ENCODE measurements at regions not wholly inside any gene's neighbourhood (a gene's known extent, or its start where the extent isn't known, plus 50 kb on each side); places are given as distances from the start of the nearest gene placed in this dataset.

DNA sequence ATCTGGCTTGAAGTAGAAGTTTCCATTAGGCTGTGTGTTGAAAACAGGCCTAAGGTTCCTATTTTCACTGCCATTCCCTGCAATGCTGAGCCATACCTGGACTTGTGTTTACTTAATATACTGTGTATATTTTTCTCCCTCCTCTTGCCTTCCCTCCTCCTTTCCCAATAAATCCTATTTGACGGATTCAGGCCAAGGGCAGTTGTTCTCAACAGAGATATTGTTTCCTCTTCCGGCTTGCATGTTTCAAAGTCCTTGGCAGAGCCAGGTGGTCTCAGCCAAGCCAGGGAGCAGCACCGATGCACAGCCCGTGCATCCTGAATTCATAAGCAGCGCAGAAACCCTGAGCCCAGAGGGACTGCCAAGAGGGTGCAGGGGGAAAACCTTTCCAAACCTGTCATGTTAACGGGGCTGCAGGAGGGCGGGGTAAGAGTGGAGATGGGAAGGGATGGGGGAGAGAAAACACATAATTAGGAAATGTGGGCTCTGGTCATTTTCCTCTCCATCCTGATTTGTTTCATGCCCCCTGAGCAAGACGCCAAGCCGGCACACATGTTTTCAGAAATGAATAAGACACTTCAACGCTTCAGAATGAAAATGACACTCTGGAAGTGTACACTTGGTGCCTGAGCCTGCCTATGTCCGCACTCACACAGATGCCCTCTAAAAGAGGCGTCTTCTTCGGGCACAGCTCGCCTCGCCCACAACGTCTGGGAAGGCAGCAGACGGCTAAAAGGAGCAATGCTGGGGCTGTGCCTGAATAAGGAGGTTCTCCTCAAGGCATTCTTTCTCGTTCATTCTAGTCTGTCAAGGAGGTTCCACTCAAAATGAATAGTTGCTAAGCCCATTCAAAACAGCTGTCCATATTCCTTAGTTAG, 149.3 kb upstream of the UBL3 start:
- no peak for DNase-seq (ENCODE audit: low read depth in 2 of 2)

DNA sequence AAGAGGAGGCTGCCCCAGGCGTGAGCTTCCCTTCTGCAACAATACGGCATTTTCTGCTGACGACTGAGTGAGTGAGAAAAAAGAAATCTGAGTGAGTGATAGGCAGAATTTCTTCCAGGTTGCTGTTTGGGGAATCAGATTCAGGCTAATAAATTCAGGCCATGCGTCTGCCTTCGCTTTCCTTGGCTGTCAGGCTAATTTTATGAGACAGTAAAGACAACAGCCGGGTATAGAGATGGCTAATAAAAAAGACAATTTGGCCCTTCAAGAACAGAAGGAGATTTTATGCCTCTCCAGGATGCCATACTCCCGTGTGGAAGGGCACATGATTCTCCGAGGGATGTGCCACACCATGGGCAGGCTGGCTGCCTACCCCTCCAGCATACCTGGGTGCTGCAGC, 145.9 kb upstream of the UBL3 start:
- DNase-seq (ENCODE audit: low read depth in 2 of 2) = no peak

DNA sequence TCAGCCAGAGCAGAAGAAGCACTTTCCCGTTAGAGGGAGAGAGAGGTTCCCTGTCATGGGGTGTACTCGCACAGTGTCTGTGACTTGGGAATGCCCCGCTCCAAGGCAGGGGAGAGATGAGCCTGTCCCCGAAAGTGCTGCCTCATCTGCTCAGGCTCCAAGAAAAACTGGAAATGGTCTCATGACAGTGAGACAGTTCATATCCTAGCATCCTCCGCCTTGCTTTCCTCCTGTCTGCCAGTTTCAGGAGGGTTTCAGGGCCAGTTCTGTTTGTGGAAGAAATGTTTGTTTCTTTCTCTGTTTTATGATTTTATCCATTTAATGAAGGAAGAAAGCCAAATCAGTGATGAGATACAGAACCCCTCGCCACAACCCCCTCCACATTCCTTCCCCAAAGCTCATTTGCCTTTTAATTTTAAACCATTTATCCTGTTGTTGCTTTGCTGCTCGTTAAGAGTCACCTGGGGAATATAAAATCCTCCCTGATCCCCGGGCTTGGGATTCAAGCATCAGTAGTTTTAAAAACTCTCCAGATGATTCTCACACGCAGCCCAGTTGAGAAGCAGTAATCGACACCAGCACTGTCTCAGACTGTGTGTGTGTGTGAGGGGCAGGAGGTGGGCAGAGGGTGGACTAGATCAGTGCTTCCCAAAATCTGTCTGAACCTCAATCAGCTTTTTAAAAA, 144.6 kb upstream of the UBL3 start:
- DNase-seq (ENCODE audit: low read depth in 2 of 2) = no peak

DNA sequence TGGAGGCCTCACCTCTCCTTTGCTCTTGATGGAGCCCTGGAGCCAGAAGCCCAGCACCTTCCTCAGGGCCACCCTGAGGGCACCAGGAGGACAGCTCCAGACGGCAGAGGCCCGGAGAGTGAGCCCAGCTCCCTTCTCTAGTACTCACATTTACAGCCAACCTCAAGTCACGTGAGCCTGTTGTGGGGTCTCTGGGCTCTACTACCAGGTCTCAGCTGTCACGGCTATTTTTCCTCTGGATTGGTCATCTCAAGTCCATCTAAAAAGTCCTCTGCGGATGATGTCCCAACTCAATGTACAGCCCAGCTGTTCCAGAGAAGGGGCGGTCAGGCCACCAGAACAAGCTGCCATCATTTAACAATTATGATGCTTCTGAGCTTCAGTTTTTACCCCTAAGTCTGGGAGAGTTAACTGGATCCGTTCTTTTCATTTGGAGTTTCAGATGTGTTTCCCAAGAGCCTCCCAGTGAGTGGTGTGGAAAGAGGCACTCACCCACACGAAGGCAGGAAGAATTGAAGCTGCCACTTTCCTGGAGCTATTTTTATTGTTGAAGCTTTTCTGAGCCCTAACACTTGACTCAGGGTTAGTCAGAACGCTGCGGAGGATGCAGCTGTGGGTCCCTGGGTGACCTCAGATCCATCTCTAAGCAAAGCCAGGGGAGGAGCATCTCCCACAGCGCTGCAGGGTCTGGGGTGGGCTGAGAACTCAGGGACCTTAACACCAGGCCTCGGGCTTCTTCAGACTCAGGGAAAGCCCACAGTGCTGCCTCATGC, 143.5 kb upstream of the UBL3 start:
- DNase-seq (ENCODE audit: low read depth in 2 of 2) = no peak

DNA sequence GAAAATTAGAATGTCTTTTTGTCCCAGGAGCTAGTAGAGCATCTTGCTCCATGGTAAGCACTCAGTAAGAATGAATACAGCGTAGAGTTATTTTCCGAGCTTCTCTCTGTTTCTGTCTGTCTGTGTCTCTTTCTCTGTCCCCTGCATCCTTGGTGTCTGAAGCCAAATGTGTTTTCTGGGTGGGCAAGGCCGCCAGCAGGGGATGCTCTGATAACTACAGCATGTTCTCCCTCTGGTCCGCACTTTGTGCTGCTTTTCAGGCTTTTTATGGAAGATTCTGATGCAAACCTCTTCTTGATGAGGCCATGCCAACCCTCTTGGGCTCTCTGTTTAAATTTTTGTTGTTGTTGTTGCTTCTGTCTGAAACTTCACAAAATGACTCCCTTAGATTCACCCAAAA, 142.8 kb upstream of the UBL3 start:
- no peak for DNase-seq (ENCODE audit: low read depth in 2 of 2)

DNA sequence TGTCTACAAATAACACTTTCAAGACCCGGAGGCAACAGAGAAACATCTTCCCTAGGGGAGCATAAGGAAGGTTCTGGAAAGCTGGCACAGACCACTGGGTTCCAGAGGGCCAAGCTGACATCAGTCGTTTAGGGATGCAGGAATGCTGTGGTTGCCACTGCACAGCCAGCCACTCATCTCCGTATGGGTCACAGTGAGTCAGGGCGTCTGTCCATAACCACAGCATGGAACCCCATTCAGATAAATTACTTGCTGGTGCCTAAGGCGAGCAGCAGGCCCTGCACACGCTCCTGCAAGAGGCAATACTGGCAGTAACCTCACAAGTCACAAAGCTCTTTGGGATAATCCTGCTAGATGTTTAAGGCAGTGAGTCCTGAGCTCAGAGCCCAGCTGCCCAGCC, 140.9 kb upstream of the UBL3 start:
- DNase-seq (ENCODE audit: low read depth in 2 of 2) = no peak

DNA sequence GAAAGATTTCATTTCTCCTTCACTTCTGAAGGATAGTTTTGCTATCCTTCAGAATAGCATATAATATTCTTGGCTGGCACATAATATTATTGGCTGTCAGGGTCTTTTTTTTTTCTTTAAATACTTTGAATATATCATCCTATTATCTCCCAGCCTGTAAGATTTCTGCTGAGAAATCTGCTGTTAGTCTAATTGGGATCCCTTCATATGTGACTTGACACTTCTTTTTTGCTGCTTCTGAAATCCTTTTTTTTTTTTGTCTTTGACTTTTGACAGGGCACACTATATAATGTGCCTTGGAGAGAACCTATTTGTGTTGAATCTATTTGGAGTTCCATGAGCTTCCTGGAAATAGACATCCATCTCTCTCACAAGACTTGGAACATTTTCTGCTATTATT, 136.9 kb upstream of the UBL3 start:
- DNase-seq (ENCODE audit: low read depth in 2 of 2) = no peak

DNA sequence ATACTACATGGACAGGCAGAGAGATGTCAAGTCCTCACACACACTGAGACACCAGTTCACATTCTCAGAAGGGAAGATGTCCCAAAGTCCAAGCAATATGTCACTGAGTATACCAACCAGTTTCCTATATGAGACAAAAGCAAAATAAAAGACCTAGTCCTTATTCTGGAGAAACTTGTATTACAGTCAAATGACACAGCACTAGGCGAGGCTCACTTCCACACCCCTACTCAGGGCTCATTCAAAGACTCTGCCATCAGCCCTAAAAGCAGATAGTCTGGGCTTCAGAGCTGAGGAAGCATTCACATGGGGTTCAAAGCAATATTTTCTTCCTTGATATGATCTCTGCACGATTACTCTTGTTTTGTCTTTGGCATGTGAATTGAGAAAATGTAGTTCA, 129.9 kb upstream of the UBL3 start:
- no peak for DNase-seq (ENCODE audit: low read depth in 2 of 2)

DNA sequence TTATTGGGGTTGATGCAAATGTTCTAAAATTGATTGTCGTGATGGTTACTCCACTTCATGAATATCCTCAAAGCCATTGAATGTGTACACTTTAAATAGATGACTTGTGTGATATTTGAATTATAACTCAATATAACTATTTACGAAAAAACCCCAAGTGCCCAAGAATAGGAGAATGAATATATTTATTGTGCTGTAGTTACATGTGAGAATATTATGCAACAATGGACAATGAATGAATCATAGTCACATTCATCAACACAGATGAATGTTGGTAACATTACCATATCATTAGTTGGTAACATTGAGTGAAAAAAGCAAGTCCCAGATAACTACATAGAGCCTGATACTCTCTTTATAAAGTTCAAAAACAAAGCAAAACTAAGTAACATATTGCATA, 127.8 kb upstream of the UBL3 start:
- DNase-seq (ENCODE audit: low read depth in 2 of 2) = no peak

DNA sequence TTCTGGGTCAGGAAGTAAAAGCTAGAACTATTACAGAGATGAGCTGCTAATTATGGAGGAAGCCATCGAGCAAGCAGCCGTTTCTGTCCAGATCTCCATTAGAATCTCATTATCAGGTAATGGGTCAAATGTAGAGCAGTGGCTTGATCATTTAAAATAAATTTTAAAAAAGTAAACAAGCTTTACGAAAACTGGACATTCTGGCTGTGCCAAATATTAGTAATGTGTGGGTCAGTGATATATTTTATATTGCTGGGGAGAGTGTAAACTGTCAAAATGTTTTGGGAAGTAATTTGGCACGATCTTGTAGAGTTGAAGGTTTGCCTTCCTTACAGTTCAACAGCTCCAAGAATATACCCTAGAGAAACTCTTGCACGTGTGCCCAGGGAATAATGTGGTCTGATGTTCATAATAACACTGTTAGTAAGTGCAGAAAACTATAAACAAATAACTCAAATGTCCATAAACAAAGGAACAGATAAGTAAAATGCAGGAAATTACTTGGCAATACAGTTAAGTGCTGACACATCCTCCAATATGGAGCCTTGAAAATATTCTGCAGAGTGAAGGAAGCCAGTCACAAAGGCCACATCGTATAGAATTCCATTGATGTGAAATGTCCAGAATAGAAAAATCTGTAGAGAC, 127.2 kb upstream of the UBL3 start:
- no peak for DNase-seq (ENCODE audit: low read depth in 2 of 2)

DNA sequence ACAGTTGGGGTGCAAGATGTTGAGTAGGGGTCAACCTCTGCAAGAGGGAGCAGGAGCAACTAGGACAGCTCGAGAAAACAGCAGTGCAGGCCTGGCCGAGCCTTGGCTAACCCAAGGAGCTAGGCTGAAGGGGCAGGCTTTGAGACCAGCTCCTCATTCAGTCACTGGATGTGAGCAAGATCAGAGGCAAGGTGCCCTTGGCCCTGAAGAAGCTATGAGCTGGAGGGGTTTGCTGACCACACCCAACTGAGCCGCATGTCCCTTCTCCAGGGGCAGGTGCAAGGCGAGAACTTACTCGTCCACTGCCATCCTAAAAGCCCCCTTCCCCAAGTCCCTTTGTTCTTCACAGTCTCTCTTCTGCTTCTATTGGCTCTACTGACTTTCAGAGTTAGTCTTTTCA, 126.1 kb upstream of the UBL3 start:
- DNase-seq (ENCODE audit: low read depth in 2 of 2) = no peak

DNA sequence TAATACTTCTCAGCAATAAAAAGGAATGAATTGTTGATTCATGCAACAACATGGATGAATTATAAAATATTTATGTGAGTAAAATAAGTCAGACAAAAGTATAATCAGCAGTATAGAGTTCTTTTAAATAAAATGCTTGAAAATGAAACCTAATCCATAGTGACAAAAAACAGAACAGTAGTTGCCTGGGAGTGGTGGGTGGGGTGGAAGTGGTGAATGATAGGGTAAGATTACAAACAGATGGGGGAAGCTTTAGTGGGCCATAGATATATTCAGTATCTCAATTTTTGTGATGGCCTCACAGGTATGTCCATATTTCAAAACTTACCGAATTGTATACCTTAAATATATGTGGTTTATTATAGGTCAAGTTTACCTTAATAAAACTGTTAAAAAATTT, 124.9 kb upstream of the UBL3 start:
- DNase-seq (ENCODE audit: low read depth in 2 of 2) = no peak

DNA sequence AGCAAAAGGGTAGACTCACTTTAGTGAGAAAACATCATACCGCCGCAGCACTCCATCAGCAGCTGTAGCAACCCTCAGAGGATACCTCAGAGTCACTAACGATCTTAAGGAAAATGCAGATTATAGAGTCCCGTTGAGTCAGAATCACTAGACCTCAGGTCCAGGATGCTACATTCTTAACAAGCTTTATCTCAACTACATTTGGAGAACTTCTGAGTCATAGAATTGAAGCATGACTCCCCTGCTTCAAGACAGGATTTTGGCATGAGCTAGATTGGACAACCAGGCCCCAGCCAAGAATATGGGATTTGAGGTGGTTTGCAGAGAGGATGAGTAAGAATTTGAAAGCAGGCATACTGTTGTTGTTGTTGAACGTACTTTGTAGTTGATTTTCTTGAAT, 118.9 kb upstream of the UBL3 start:
- DNase-seq (ENCODE audit: low read depth in 2 of 2) = no peak

DNA sequence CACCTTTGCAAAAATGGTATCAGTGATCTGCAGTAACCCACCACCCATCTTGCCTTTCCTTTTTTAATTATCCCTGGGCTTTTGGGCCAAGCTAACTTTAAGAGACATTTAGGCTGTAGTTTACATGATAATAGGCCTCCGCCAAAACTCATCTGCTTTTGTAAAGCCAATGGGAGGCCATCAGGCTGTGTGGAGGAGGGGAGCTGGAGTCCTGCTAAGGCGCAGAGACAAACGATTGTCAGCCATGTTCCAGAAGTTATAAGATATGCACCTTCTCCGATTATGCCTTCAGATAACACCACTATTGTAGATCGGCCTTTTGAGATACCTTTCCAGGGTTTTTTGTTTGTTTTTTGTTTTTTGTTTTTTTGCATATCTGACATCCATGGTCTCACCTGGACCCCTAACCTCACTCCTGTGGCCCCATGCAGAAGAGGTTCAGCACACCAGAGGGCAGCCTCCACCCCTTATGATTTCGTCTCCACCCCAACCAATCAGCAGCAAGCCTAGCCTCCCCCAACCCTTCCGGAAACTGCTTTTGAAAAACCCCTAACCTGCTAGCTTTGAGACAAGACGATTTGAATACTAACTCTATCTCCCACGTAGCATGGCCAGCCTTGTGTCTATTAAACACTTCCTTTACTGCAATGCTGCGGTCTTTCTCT, 113.9 kb upstream of the UBL3 start:
- DNase-seq (ENCODE audit: low read depth in 2 of 2) = no peak

DNA sequence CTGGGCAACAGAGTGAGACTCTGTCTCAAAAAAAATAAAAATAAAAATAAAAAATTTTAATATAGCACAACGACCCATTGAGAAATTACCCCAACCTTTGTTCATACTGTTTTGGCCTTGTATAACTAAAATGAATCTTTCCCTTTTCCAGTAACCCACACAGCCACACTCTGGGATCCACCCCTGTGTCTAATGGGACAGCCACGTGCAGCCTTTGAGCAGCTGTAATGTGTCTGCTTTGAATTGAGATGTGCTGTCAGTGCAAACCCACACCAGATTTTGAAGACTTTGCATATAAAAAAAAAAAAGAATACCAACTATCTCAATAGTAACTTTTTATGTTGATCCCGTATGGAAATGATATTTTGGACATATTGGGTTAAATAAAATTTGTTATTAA, 112.7 kb upstream of the UBL3 start:
- no peak for DNase-seq (ENCODE audit: low read depth in 2 of 2)

DNA sequence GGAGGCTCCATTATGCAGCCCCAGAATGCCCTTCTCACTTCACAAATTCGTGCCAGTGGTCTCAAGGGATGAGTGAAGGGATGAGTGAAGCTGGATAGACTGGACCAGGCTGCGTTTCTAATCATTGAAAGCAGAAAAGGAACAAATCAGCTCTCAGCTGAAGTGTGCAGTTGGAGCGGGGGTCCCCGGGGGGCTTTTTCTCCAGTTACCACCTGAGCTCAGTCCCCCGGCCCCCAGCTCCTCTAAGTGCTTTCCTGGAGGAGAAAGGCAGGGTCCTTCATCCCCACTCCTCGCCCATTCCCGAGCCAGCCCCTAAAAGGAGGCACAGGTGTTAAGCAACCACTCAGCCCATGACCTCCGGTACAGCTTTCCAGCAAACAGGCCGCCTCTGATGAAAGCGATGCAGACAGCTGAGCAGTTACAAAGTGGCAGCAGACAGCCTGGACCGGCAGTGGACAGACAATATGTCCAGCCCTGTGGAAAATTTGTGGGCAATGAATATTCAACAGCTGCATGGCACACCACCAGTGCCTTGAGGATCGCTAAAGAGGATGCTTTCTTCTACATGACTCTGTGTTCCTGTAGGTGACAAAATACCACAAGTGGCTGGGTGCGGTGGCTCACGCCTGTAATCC, 110.7 kb upstream of the UBL3 start:
- DNase-seq (ENCODE audit: low read depth in 2 of 2) = no peak

DNA sequence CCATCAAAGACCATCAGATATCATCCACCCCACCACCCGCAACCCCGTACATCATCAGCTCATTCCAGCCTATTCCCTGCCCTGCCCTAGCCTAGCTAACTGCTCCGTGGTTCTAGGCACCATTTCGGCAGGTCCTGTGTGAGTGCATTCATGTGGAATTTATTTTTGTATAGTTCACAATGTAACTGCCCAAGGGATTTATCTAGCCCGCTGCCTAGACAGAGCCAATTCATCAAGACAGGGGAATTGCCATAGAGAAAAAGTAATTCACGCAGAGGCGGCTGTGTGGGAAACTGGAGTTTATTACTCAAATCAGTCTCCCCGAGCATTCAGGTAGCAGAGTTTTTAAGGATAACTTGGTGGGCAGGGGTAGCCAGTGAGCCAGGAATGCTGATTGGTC, 109.2 kb upstream of the UBL3 start:
- no peak for DNase-seq (ENCODE audit: low read depth in 2 of 2)

DNA sequence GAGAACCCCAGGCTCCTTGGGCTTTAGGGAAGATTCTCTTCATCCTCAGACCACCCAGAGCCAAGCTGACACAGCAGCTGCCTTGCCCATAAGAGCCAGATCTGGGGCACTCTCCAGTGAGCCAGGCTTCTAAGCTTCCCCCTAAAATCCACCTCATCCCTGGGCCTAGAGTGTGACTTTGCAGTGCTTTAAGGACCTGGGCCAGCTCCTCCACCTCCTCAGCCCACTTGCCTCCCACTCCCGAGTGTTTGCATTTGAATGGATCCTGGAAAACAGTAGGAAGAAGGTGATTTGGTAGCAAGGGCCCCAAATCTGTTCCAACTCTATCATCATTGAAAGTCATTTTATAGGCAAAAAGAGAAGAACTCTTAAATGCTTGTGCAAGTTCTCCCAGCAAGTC, 108.7 kb upstream of the UBL3 start:
- DNase-seq (ENCODE audit: low read depth in 2 of 2) = no peak

DNA sequence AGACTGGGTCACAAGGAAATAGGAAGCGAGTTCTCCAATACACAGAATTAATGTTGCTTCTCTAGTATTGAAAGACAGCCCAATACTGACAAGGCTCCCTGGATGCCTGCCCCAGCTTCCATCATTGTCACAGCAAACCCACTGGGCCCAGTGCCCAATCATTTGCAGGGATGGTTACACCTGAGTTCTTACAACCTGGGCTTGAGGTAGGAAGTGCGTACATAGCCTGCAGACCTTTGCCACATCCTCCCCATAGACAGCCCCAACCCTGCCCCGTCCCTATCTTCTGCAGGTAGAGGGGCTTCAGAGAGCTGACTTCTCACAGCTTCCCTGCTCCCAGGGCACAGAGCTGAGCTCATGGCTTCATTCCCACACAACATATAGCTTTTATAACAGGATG, 108.1 kb upstream of the UBL3 start:
- no peak for DNase-seq (ENCODE audit: low read depth in 2 of 2)

DNA sequence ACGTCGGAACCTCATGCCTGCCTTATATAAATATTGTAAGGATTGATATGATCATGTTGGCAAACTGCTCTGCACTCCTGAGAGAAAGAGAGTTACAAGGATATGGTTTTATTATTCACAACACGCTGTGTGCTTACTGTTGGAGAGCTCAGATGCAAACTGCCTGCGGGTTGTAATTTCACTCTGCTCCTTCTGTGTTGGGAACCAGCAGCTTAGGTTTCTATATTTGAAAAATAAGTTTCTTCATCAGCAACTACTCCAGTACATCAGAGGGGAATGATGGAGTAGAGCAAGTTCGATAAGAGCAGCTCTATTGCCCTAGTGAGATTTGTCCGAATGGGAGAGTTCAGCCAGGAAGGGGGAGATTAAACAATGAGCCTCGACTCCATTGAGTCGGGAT, 106.9 kb upstream of the UBL3 start:
- DNase-seq (ENCODE audit: low read depth in 2 of 2) = no peak

DNA sequence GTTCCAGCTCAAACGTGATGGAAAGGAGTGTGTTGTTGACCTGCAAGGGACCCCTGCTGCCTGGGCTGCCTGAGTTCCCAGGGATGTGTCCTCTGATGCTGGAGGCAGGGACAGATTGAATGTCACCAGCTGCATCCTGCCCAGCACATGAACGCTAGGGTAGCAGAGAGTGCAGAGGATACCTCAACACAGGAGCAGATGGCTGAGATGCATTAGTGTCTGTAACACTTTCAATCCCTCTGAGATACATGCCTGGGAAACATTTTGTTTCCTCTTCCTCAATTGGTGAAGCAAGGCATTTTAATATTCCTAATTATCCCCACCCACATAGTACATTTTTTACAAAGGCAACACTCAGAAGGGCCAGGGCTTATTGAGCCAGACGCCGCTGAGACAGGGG, 106.4 kb upstream of the UBL3 start:
- no peak for DNase-seq (ENCODE audit: low read depth in 2 of 2)

All from stimulated activated CD4-positive, alpha-beta T cell treated with anti-CD3 and anti-CD28 coated beads, Interleukin-1b, Interleukin-23, amount 100 ng/mL, for 4 hours (primary cell).